ENCODE measurements at regions not wholly inside any gene's neighbourhood (a gene's known extent, or its start where the extent isn't known, plus 50 kb on each side); places are given as distances from the start of the nearest gene placed in this dataset.

DNA sequence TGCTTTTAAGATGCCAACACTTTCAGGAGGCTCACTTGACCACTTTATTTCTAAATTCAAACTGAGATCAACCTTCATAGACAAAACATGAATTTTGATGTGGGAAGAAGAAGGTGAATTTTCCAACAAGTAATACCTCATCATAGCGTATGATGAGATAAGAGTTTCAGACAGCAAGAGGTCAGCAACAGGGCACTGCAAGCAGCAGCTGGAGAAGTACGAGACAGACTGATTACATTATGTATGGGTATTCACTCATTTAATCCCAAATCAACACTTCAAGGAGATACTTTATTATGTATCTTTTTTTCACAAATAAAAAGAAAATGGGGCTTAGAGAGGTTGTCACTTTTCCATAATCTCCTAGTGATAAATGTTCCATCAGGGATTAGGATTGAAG lies 389.8 kb downstream of the TBC1D4 start:
- no peaks in the 10 kb centered on the region for H3K27me3 ChIP-seq (ENCODE audit: control insufficient read depth in 2 of 2, insufficient read depth in 2 of 2, low read length in 2 of 2)

DNA sequence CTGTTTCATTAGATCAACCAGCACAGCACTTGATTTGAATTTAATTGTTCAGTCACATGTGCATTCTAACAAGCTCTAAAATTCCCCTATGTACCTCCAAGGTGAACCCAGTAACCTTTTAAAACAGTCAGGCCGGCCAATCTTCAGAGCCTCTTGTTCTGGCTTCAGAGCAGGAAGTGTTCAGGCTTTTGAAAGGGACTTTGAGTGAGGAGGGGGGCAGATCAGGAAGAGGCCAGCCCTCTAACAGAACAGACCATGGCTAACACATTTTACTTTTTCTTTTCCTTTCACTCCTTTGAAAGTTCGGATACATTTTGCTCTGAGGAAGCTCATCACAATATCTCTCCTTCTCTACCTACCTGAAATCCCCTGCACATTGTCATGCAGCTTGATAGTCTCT lies 390.3 kb downstream of the TBC1D4 start:
- Histone ChIP-seq H3K9me3 (ENCODE audit: control insufficient read depth in 2 of 2, low read length in 2 of 2) (no peaks in the 10 kb centered on the region), H3K9ac (ENCODE audit: low read depth in 1 of 2, low read length in 2 of 2) (no peak overlapping the region), H3K27ac (ENCODE audit: low read depth in 2 of 2, low read length in 2 of 2) (no peak overlapping the region), H3K4me1 (ENCODE audit: control insufficient read depth in 2 of 2, insufficient read depth in 2 of 2, low read length in 2 of 2) (no peaks in the 10 kb centered on the region), H3K27me3 (ENCODE audit: control insufficient read depth in 2 of 2, insufficient read depth in 2 of 2, low read length in 2 of 2) (no peaks in the 10 kb centered on the region), H3K36me3 (ENCODE audit: control insufficient read depth in 2 of 2, insufficient read depth in 2 of 2, low read length in 2 of 2) (no peaks in the 10 kb centered on the region), H3K4me3 (ENCODE audit: low read length in 2 of 2) (no peak overlapping the region)

More for the DNA sequence above, 389.8 kb downstream of the TBC1D4 start:
- Histone ChIP-seq H3K9ac (ENCODE audit: low read depth in 1 of 2, low read length in 2 of 2) (no peak overlapping the region), H3K36me3 (ENCODE audit: control insufficient read depth in 2 of 2, insufficient read depth in 2 of 2, low read length in 2 of 2) (no peaks in the 10 kb centered on the region), H3K9me3 (ENCODE audit: control insufficient read depth in 2 of 2, low read length in 2 of 2) (no peaks in the 10 kb centered on the region), H3K4me1 (ENCODE audit: control insufficient read depth in 2 of 2, insufficient read depth in 2 of 2, low read length in 2 of 2) (no peaks in the 10 kb centered on the region), H3K27ac (ENCODE audit: low read depth in 2 of 2, low read length in 2 of 2) (no peak overlapping the region), H3K4me3 (ENCODE audit: low read length in 2 of 2) (no peak overlapping the region)

DNA sequence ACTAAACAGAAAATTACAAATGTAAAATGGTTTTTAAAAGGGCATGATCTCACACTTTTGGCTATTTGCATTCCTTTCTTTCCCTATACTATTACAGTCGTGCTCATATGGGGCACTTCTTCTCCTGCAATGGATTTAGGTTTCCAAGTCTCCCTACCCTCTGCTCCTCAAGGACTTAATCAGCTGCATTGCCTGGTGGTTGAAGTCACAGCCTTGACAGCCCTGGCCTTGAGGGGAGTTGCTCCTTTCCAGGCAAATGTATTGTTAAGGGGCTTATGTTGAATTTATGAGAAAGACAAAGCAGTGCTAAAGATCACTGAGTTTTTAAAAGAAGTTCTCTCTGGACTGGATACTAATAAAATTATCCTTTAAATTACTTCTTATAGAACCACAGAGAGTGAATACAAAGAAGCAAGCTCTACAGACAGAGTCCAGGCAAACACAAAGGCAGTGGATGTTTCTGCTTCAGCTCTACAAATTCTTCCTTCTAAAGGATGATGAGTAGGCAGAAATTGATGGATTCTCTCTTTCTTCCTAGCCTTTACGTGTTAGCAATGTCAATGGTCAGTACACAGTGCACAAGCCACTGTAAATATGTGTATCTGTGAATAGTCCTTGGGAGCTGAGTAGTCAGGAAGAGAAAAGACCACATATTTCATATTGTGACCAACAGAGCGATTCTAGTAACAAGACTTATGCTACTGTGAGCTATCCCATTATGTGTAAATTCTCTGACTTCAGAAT lies 390.9 kb downstream of the TBC1D4 start:
- no peak overlapping the region for H3K9ac ChIP-seq (ENCODE audit: low read depth in 1 of 2, low read length in 2 of 2)
- no peaks in the 10 kb centered on the region for H3K36me3 ChIP-seq (ENCODE audit: control insufficient read depth in 2 of 2, insufficient read depth in 2 of 2, low read length in 2 of 2)
- no peak overlapping the region for H3K4me3 ChIP-seq (ENCODE audit: low read length in 2 of 2)
- no peaks in the 10 kb centered on the region for H3K4me1 ChIP-seq (ENCODE audit: control insufficient read depth in 2 of 2, insufficient read depth in 2 of 2, low read length in 2 of 2)
- H3K9me3 ChIP-seq (ENCODE audit: control insufficient read depth in 2 of 2, low read length in 2 of 2), result no peaks in the 10 kb centered on the region
- no peak overlapping the region for H3K27ac ChIP-seq (ENCODE audit: low read depth in 2 of 2, low read length in 2 of 2)
- H3K27me3 ChIP-seq (ENCODE audit: control insufficient read depth in 2 of 2, insufficient read depth in 2 of 2, low read length in 2 of 2), result no peaks in the 10 kb centered on the region

DNA sequence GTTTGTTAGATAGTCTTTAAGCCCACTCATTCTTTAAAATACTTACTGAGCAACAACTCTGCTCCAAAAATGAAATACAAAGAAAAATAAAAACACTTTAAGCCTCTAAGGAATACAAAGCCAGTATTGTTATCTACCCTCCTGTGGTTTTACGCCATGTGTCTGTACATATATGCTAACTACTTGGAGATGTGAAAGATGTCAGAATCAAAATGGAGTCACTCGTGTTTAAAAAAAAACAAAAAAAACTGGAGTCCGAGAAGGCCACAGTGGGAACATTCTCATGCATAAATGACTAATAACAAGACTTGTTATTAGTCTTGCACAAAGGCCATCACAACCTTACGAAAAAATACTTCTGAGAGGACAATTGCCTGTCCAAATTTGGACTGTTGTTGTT lies 393.1 kb downstream of the TBC1D4 start:
- no peak overlapping the region for H3K9ac ChIP-seq (ENCODE audit: low read depth in 1 of 2, low read length in 2 of 2)
- no peak overlapping the region for H3K4me3 ChIP-seq (ENCODE audit: low read length in 2 of 2)
- H3K27ac ChIP-seq (ENCODE audit: low read depth in 2 of 2, low read length in 2 of 2), result no peak overlapping the region
- H3K4me1 ChIP-seq (ENCODE audit: control insufficient read depth in 2 of 2, insufficient read depth in 2 of 2, low read length in 2 of 2), result no peaks in the 10 kb centered on the region
- H3K27me3 ChIP-seq (ENCODE audit: control insufficient read depth in 2 of 2, insufficient read depth in 2 of 2, low read length in 2 of 2), result no peaks in the 10 kb centered on the region
- H3K36me3 ChIP-seq (ENCODE audit: control insufficient read depth in 2 of 2, insufficient read depth in 2 of 2, low read length in 2 of 2), result no peaks in the 10 kb centered on the region
- H3K9me3 ChIP-seq (ENCODE audit: control insufficient read depth in 2 of 2, low read length in 2 of 2), result no peaks in the 10 kb centered on the region

DNA sequence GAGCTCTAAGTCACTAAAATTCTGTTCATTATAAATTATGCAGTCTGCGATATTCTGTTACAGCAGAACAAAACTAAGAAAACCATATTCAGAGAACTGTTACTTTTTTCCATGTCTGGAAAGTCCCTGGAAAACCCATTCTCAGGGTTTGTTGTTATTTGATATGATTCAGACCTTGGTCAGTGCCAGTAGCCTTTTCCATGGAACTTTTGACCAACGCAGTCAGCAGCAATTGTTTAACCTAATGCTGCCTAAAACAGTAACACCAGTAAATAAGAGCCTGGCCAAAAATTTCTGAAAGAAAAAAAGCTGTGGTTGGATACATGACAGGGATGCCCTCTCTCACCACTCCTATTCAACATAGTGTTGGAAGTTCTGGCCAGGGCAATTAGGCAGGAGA lies 402.7 kb downstream of the TBC1D4 start:
- Histone ChIP-seq H3K4me3 (ENCODE audit: low read length in 2 of 2) (no peak overlapping the region), H3K4me1 (ENCODE audit: control insufficient read depth in 2 of 2, insufficient read depth in 2 of 2, low read length in 2 of 2) (no peaks in the 10 kb centered on the region), H3K9ac (ENCODE audit: low read depth in 1 of 2, low read length in 2 of 2) (no peak overlapping the region), H3K27ac (ENCODE audit: low read depth in 2 of 2, low read length in 2 of 2) (no peak overlapping the region), H3K36me3 (ENCODE audit: control insufficient read depth in 2 of 2, insufficient read depth in 2 of 2, low read length in 2 of 2) (no peaks in the 10 kb centered on the region), H3K27me3 (ENCODE audit: control insufficient read depth in 2 of 2, insufficient read depth in 2 of 2, low read length in 2 of 2) (no peaks in the 10 kb centered on the region), H3K9me3 (ENCODE audit: control insufficient read depth in 2 of 2, low read length in 2 of 2) (no peaks in the 10 kb centered on the region)

DNA sequence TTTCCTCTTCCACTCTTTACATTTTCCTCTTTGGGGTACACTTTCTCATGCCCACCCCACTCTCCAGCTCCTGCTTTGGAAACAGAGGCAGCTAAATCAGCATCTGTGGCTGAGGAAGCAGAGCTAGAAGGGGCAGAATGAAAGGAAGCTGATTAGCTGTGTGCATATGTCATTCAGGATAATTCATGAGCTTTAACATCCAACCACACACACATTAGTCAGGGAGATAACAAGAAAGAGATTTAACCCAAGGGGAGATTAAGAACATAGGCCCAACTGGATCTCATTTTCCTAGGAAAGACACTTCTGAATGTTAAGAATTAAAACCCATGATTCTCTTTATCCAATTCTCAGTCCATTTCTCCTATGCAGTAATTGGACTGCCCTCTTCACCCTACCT lies 405.5 kb downstream of the TBC1D4 start:
- Histone ChIP-seq H3K36me3 (ENCODE audit: control insufficient read depth in 2 of 2, insufficient read depth in 2 of 2, low read length in 2 of 2) (no peaks in the 10 kb centered on the region), H3K9me3 (ENCODE audit: control insufficient read depth in 2 of 2, low read length in 2 of 2) (no peaks in the 10 kb centered on the region), H3K4me1 (ENCODE audit: control insufficient read depth in 2 of 2, insufficient read depth in 2 of 2, low read length in 2 of 2) (no peaks in the 10 kb centered on the region), H3K4me3 (ENCODE audit: low read length in 2 of 2) (no peak overlapping the region), H3K27me3 (ENCODE audit: control insufficient read depth in 2 of 2, insufficient read depth in 2 of 2, low read length in 2 of 2) (no peaks in the 10 kb centered on the region), H3K9ac (ENCODE audit: low read depth in 1 of 2, low read length in 2 of 2) (no peak overlapping the region), H3K27ac (ENCODE audit: low read depth in 2 of 2, low read length in 2 of 2) (no peak overlapping the region)

DNA sequence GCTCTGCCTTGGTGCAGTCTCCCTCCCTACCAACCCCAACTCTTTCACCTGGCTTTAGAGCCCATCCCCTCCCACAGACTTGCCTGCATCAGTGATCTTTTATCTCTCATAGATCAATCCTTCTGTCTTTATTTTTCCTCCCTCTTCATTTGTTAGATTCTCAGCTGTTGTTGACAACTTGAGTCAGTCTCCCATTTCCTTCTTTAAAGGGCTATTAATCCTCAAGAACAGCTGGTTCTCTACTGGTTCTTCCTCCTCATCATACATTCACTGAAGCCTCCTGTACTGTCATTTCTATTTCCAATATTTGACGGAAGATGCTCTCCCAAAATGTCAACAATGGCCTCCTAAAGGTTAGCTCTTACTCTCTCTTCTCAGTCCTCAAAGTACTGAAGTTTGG lies 408.2 kb downstream of the TBC1D4 start:
- Histone ChIP-seq H3K27ac (ENCODE audit: low read depth in 2 of 2, low read length in 2 of 2) (no peak overlapping the region), H3K4me3 (ENCODE audit: low read length in 2 of 2) (no peak overlapping the region), H3K9ac (ENCODE audit: low read depth in 1 of 2, low read length in 2 of 2) (no peak overlapping the region), H3K27me3 (ENCODE audit: control insufficient read depth in 2 of 2, insufficient read depth in 2 of 2, low read length in 2 of 2) (no peaks in the 10 kb centered on the region), H3K9me3 (ENCODE audit: control insufficient read depth in 2 of 2, low read length in 2 of 2) (no peaks in the 10 kb centered on the region), H3K4me1 (ENCODE audit: control insufficient read depth in 2 of 2, insufficient read depth in 2 of 2, low read length in 2 of 2) (no peaks in the 10 kb centered on the region), H3K36me3 (ENCODE audit: control insufficient read depth in 2 of 2, insufficient read depth in 2 of 2, low read length in 2 of 2) (no peaks in the 10 kb centered on the region)

DNA sequence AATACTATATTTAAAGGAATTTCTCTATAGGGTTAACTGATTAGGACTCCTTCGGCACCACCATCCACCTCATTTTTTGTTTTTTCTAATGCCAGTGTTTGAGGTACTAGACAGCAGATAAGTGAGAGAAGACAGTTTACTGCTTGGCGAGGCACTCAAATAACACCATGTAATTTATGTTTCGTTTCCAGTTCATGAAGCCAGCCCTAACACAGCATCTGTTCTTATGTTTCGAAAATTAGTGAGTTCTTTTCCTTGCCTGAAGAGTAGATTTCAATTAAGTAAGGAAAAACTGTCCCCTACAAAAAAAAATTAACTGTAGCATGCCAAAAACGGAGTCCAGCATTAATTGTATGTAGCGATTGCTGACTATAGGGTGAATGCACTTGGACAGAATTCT lies 409.1 kb downstream of the TBC1D4 start:
- H3K9me3 ChIP-seq (ENCODE audit: control insufficient read depth in 2 of 2, low read length in 2 of 2), result no peaks in the 10 kb centered on the region
- H3K36me3 ChIP-seq (ENCODE audit: control insufficient read depth in 2 of 2, insufficient read depth in 2 of 2, low read length in 2 of 2), result no peaks in the 10 kb centered on the region
- H3K4me1 ChIP-seq (ENCODE audit: control insufficient read depth in 2 of 2, insufficient read depth in 2 of 2, low read length in 2 of 2), result no peaks in the 10 kb centered on the region
- no peak overlapping the region for H3K27ac ChIP-seq (ENCODE audit: low read depth in 2 of 2, low read length in 2 of 2)
- H3K27me3 ChIP-seq (ENCODE audit: control insufficient read depth in 2 of 2, insufficient read depth in 2 of 2, low read length in 2 of 2), result no peaks in the 10 kb centered on the region
- no peak overlapping the region for H3K4me3 ChIP-seq (ENCODE audit: low read length in 2 of 2)
- H3K9ac ChIP-seq (ENCODE audit: low read depth in 1 of 2, low read length in 2 of 2), result no peak overlapping the region

DNA sequence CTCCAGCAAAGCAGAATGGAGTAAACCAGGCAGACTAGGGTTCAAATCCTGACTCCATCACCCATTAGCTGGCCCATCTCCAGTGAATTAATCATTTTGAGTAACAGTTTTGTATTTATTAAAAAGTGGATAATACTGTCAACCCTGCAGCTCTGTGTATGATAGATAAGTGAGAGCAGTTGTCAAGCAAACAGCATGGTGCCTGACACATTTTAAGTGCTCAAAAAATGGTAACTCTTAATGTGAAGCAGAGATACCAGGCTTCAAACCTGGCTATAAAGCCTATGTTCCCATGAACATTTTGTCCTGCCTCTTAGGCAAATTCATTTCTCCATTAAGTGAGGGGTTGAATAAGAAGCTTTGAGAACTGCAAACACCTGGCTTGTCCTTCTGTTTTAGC lies 409.6 kb downstream of the TBC1D4 start:
- Histone ChIP-seq H3K36me3 (ENCODE audit: control insufficient read depth in 2 of 2, insufficient read depth in 2 of 2, low read length in 2 of 2) (no peaks in the 10 kb centered on the region), H3K9me3 (ENCODE audit: control insufficient read depth in 2 of 2, low read length in 2 of 2) (no peaks in the 10 kb centered on the region), H3K27ac (ENCODE audit: low read depth in 2 of 2, low read length in 2 of 2) (no peak overlapping the region), H3K27me3 (ENCODE audit: control insufficient read depth in 2 of 2, insufficient read depth in 2 of 2, low read length in 2 of 2) (no peaks in the 10 kb centered on the region), H3K4me1 (ENCODE audit: control insufficient read depth in 2 of 2, insufficient read depth in 2 of 2, low read length in 2 of 2) (no peaks in the 10 kb centered on the region), H3K9ac (ENCODE audit: low read depth in 1 of 2, low read length in 2 of 2) (no peak overlapping the region), H3K4me3 (ENCODE audit: low read length in 2 of 2) (no peak overlapping the region)

DNA sequence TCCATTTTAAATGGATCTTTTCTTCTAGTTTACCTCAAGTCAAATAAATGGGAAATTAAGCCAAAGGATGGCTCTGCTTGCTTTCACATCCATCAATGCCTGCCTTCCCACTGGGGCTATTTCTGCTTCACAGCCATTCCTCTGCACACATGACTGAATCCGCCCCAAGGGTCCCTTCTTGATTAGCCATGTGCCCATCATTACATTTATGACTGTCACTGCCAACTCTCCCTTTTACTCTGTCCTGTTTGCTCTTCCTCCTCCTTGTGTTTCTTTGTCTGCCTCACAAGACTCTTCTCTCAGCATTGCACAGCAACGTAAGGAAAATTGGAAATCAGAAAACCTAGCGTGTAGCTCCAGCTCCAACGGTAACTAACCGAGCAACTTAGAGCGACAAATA lies 410.2 kb downstream of the TBC1D4 start:
- no peak overlapping the region for H3K9ac ChIP-seq (ENCODE audit: low read depth in 1 of 2, low read length in 2 of 2)
- H3K4me3 ChIP-seq (ENCODE audit: low read length in 2 of 2), result no peak overlapping the region
- H3K4me1 ChIP-seq (ENCODE audit: control insufficient read depth in 2 of 2, insufficient read depth in 2 of 2, low read length in 2 of 2), result no peaks in the 10 kb centered on the region
- H3K27me3 ChIP-seq (ENCODE audit: control insufficient read depth in 2 of 2, insufficient read depth in 2 of 2, low read length in 2 of 2), result no peaks in the 10 kb centered on the region
- H3K9me3 ChIP-seq (ENCODE audit: control insufficient read depth in 2 of 2, low read length in 2 of 2), result no peaks in the 10 kb centered on the region
- H3K36me3 ChIP-seq (ENCODE audit: control insufficient read depth in 2 of 2, insufficient read depth in 2 of 2, low read length in 2 of 2), result no peaks in the 10 kb centered on the region
- no peak overlapping the region for H3K27ac ChIP-seq (ENCODE audit: low read depth in 2 of 2, low read length in 2 of 2)

DNA sequence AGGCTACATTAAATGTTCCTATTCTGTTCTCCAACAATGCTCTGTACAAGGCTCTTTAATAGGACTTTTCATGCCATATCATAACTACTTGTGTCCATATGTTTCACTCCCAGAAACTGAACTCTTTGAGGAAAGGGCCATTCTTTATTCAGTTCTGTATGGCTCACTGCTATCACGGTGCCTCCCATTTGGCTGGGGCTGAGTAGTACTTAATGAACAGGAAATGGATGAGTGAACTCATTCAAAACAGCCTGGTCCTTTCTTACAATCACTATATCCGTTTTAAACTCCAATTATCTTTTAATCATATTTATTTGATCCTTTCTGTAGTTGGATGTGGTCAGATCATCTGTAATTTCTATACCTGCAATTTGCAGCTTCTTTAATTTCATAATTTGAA lies 410.6 kb downstream of the TBC1D4 start:
- H3K36me3 ChIP-seq (ENCODE audit: control insufficient read depth in 2 of 2, insufficient read depth in 2 of 2, low read length in 2 of 2), result no peaks in the 10 kb centered on the region
- no peak overlapping the region for H3K27ac ChIP-seq (ENCODE audit: low read depth in 2 of 2, low read length in 2 of 2)
- H3K27me3 ChIP-seq (ENCODE audit: control insufficient read depth in 2 of 2, insufficient read depth in 2 of 2, low read length in 2 of 2), result no peaks in the 10 kb centered on the region
- H3K9me3 ChIP-seq (ENCODE audit: control insufficient read depth in 2 of 2, low read length in 2 of 2), result no peaks in the 10 kb centered on the region
- H3K4me3 ChIP-seq (ENCODE audit: low read length in 2 of 2), result no peak overlapping the region
- no peaks in the 10 kb centered on the region for H3K4me1 ChIP-seq (ENCODE audit: control insufficient read depth in 2 of 2, insufficient read depth in 2 of 2, low read length in 2 of 2)
- H3K9ac ChIP-seq (ENCODE audit: low read depth in 1 of 2, low read length in 2 of 2), result no peak overlapping the region

Measured in mucosa of rectum (tissue), 2 donors.